Muscle of arm (tissue), 1 donor: ENCODE measurements at regions not wholly inside any gene's neighbourhood (a gene's known extent, or its start where the extent isn't known, plus 50 kb on each side); places are given as distances from the start of the nearest gene placed in this dataset.

Source experiments
- DNase-seq: peaks from one replicate; pipeline ENCODE4 v3.0.0-alpha.2; 2013

GRCh38 chr11:41971592-41971991, 512.1 kb upstream of the LRRC4C start:
- no peak for DNase-seq

GRCh38 chr11:41978945-41979344, 519.5 kb upstream of the LRRC4C start:
- no peak for DNase-seq

- DNase-seq: no peak
Measured at GRCh38 chr11:41980741-41981140, 521.3 kb upstream of the LRRC4C start.

- DNase-seq: no peak
Measured at GRCh38 chr11:41982276-41982675, 522.8 kb upstream of the LRRC4C start.

GRCh38 chr11:41982975-41983374, 523.5 kb upstream of the LRRC4C start:
- no peak for DNase-seq

- DNase-seq: no peak
Measured at GRCh38 chr11:41983475-41983874, 524.0 kb upstream of the LRRC4C start.

- DNase-seq: no peak
Measured at GRCh38 chr11:41984023-41984422, 524.6 kb upstream of the LRRC4C start.

- no peak for DNase-seq
Measured at GRCh38 chr11:41985799-41986198, 526.3 kb upstream of the LRRC4C start.

- no peak for DNase-seq
Measured at GRCh38 chr11:41988951-41989572, 529.6 kb upstream of the LRRC4C start.

GRCh38 chr11:41989823-41990380, 530.5 kb upstream of the LRRC4C start:
- DNase-seq: no peak

GRCh38 chr11:41996533-41996932, 537.1 kb upstream of the LRRC4C start:
- no peak for DNase-seq

GRCh38 chr11:41997844-41998401, 538.5 kb upstream of the LRRC4C start:
- DNase-seq: no peak

GRCh38 chr11:41999066-41999465, 539.6 kb upstream of the LRRC4C start:
- peak; percentile 15 for DNase-seq

GRCh38 chr11:42003801-42004200, 544.3 kb upstream of the LRRC4C start:
- DNase-seq: peak; percentile 30

GRCh38 chr11:42006766-42007165, 547.3 kb upstream of the LRRC4C start:
- DNase-seq: no peak

- DNase-seq: no peak
Measured at GRCh38 chr11:42012271-42012670, 552.8 kb upstream of the LRRC4C start.

GRCh38 chr11:42013656-42014201, 554.3 kb upstream of the LRRC4C start:
- DNase-seq: no peak

- DNase-seq: no peak
Measured at GRCh38 chr11:42021911-42022310, 562.5 kb upstream of the LRRC4C start.

- no peak for DNase-seq
Measured at GRCh38 chr11:42023267-42023666, 563.8 kb upstream of the LRRC4C start.

- DNase-seq: no peak
Measured at GRCh38 chr11:42025121-42025803, 565.8 kb upstream of the LRRC4C start.

- no peak for DNase-seq
Measured at GRCh38 chr11:42034826-42035225, 575.4 kb upstream of the LRRC4C start.

- peak; percentile 68 for DNase-seq
Measured at GRCh38 chr11:42036201-42036600, 576.7 kb upstream of the LRRC4C start.

GRCh38 chr11:42043312-42043711, 583.9 kb upstream of the LRRC4C start:
- DNase-seq: no peak
